Esophagus (tissue), 2 donors: ENCODE measurements at regions not wholly inside any gene's neighbourhood (a gene's known extent, or its start where the extent isn't known, plus 50 kb on each side); places are given as distances from the start of the nearest gene placed in this dataset.

ENCODE experiments used
- H3K27ac ChIP-seq, 2 donors: one replicate each; pipeline ENCODE4 v1.5.1; 2013; ENCODE audit warnings: low read depth in 2 of 2, mild to moderate bottlenecking in 2 of 2, inconsistent platforms in 1 of 2, low read length in 1 of 2, moderate library complexity in 1 of 2
- H3K27me3 ChIP-seq, 2 donors: one replicate each; pipeline ENCODE4 v1.6.1; 2013; ENCODE audit warnings: low read length in 2 of 2, control low read depth in 1 of 2, mild to moderate bottlenecking in 1 of 2; ENCODE audit not compliant: insufficient read depth in 2 of 2, control insufficient read depth in 1 of 2
- H3K36me3 ChIP-seq, 2 donors: one replicate each; pipeline ENCODE4 v1.6.1; 2013; ENCODE audit warnings: low read length in 1 of 2; ENCODE audit not compliant: control insufficient read depth in 2 of 2, insufficient read depth in 2 of 2
- H3K4me1 ChIP-seq, 2 donors: one replicate each; pipeline ENCODE4 v1.6.1; 2013; ENCODE audit warnings: low read length in 1 of 2; ENCODE audit not compliant: control insufficient read depth in 2 of 2, insufficient read depth in 2 of 2
- H3K4me3 ChIP-seq, 2 donors: one replicate each; pipeline ENCODE4 v1.5.1; 2013; ENCODE audit warnings: low read length in 2 of 2, mild to moderate bottlenecking in 2 of 2, low read depth in 1 of 2, moderate library complexity in 1 of 2
- H3K9me3 ChIP-seq, 2 donors: one replicate each; pipeline ENCODE4 v1.6.1; 2013; ENCODE audit warnings: mild to moderate bottlenecking in 2 of 2, low read depth in 1 of 2, low read length in 1 of 2, moderate library complexity in 1 of 2; ENCODE audit not compliant: control insufficient read depth in 2 of 2, insufficient read depth in 1 of 2
- WGBS, 2 donors: extraction: QIAGEN DNeasy Blood & Tissue Kit; methylation state at CpG; one replicate each; pipeline ENCODE4 v1.1.7; 2013; 5-methylcytosine and 5-hydroxymethylcytosine counted together
- donor health status: healthy with polysubstance abuse.
- donor health status: Bipolar disorder and iron deficiency.

DNA sequence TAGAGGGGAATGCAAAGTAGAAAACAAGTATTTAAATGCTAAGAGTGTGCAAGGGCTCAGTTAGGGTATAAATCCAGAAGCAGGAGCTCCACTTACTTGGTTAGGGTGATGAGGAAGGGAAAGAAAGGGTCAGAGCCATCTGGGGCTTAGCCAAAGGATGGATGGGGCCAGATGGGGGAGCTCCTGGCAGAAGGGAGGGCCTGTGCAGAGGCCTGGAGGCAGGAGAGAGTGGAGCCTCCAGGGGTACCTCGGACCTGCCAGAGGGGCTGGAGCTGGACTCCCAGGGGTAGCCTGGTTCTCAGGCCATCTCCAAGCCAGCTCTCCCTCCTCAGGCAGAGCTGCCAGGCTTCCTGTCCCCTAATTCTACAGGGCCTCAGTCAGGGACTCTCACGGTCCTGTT, 506.3 kb downstream of the SHQ1 start:
- Histone ChIP-seq H3K27ac (no peak overlapping the region), H3K4me1 (peaks cover 7 to 17% of the 10 kb centered on the region in 2 donors), H3K36me3 (no peaks in the 10 kb centered on the region), H3K9me3 (peaks cover 0 to 5% of the 10 kb centered on the region in 2 donors), H3K27me3 (no peaks in the 10 kb centered on the region), H3K4me3 (no peak overlapping the region)
- 38 to 79% methylated on average over 2 of the region's 2 CpGs for WGBS, 2 donors

DNA sequence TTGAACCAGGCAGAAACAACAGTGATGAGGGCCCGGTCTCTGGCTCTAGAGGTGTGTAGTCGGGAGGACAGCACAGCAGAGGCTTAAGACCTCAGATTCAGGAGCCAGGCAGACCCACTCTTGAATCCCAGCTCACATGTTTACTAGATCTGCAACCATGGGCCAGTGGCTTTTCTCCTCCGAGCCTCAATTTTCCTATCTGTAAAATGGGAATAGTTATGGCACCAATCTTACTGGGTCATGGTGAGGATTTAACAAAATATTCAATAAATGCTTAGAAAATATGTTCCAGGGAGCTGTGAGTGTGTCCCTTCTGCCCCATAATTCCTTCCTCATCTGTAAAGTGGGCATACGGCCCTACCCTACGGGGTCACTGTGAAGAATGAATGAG, 506.9 kb downstream of the SHQ1 start:
- WGBS, 2 donors, result 95 to 97% methylated on average over 5 of the region's 5 CpGs
- Histone ChIP-seq H3K27me3 (no peaks in the 10 kb centered on the region), H3K4me3 (no peak overlapping the region), H3K4me1 (peaks cover 7 to 20% of the 10 kb centered on the region in 2 donors), H3K27ac (no peak overlapping the region), H3K9me3 (peaks cover 0 to 5% of the 10 kb centered on the region in 2 donors), H3K36me3 (no peaks in the 10 kb centered on the region)

DNA sequence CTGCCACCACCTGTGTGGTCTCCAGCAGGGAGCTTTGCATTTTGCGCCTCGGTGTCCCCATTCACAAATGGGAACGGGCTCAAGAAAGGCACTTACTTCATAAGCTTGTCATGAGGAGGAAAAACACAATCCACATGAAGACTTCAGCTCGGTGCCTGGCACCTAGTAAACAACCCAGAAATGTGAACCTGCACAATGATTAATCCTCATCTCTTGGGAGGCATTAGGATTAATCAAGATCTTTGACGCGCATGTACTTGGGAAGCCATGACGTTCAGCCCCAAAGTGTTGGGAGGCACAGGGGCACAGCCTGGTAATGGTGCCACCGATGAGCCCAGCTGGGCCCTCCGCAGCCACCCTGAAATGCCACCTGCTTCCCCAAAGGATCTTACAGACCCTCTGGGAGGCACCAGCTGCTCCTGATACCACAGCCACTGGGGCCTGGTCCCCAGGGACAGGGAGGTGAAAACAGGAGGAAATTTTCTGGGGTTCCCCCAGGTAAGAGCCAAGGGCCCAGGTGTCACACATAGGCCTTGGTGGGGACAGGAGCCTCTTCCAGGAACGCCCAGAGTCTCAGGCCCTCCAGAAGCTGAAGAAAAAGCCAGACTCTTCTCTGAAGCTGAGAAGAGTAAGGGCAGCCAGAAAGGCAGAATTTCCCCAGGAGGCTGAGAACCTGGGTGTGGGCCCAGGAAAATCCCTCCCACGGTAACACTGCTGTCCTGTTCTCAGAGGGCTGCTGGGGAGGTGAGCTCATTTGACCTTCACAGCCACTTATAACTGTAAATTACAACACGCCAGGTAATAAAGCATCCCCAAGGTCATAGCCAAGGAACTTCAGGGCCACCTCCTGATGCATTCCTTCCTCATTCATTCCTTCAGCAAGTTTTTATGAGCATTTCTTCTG, 507.5 kb downstream of the SHQ1 start:
- Histone ChIP-seq H3K27me3 (no peaks in the 10 kb centered on the region), H3K27ac (no peak overlapping the region), H3K4me1 (peaks cover 7 to 20% of the 10 kb centered on the region in 2 donors), H3K36me3 (no peaks in the 10 kb centered on the region), H3K4me3 (no peak overlapping the region), H3K9me3 (peaks cover 0 to 5% of the 10 kb centered on the region in 2 donors)
- 84 to 87% methylated on average over 12 of the region's 12 CpGs for whole genome bisulfite sequencing, 2 donors

GRCh38 chr3:72340056-72340455, 508.2 kb downstream of the SHQ1 start:
- Histone ChIP-seq H3K27me3 (no peaks in the 10 kb centered on the region), H3K4me3 (no peak overlapping the region), H3K36me3 (no peaks in the 10 kb centered on the region), H3K4me1 (peaks cover 10 to 20% of the 10 kb centered on the region in 2 donors), H3K9me3 (peaks cover 0 to 5% of the 10 kb centered on the region in 2 donors), H3K27ac (no peak overlapping the region)
- WGBS, 2 donors, result 83% methylated on average over 9 of the region's 9 CpGs

- peak overlapping the region; percentile 47 to 84 for H3K27ac ChIP-seq
- H3K9me3 ChIP-seq, result peaks cover 0 to 5% of the 10 kb centered on the region in 2 donors
- peaks cover 10 to 20% of the 10 kb centered on the region in 2 donors for H3K4me1 ChIP-seq
- H3K4me3 ChIP-seq, result no peak overlapping the region
- no peaks in the 10 kb centered on the region for H3K36me3 ChIP-seq
- WGBS, 2 donors, result 71 to 75% methylated on average over 3 to 4 of the region's 4 CpGs
- H3K27me3 ChIP-seq, result no peaks in the 10 kb centered on the region
Observed at GRCh38 chr3:72339670-72340030, 508.6 kb downstream of the SHQ1 start.

- 53 to 67% methylated on average over 11 of the region's 11 CpGs for WGBS, 2 donors
Observed at GRCh38 chr3:72338942-72339669, 509.1 kb downstream of the SHQ1 start.

DNA sequence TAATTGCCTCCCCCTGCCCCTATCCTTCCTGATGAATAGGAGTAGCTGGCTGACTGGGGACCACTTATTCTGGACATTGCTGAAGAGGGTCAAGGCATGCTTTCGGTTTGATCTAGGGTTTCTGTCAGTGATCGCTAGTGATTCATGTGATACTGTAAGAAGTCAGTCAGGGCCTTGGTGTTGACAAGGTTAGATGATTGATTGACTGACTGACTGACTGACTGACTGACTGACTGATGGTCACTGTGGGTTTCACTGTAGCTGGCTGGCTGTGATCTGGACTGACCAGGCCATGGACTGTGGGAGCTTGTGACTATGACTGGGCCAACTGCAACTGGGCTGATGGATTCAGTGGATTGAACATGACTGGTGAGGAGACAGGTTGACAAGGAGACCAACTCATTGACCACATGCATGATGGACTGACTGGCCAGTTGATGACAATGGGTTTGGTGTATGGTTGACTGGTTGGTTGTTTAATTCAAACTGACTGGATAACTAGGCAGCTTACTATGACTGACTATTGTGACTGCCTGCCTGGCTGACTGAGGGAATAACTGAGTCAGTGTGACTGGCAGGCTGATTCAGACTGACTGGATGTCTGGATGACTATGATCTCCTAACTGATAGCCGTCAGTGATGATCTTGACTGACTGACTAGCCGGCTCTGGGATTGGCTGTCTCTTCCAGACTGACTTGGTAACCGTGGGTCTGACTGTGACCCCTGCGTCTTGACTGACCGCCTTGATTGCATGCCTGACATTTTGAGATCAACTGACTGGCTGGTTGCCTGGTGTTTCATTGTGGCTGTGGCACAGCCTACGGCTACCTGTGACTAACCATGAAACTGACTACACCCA, 509.9 kb downstream of the SHQ1 start:
- Histone ChIP-seq H3K27me3 (no peaks in the 10 kb centered on the region), H3K27ac (peak overlapping the region; percentile 47 to 84), H3K9me3 (peaks cover 0 to 5% of the 10 kb centered on the region in 2 donors), H3K4me3 (no peak overlapping the region), H3K4me1 (peaks cover 10 to 20% of the 10 kb centered on the region in 2 donors), H3K36me3 (no peaks in the 10 kb centered on the region)
- WGBS, 2 donors, result 68 to 79% methylated on average over 8 of the region's 8 CpGs

More at GRCh38 chr3:72338942-72339669, 509.1 kb downstream of the SHQ1 start:
- Histone ChIP-seq H3K27me3 (no peaks in the 10 kb centered on the region), H3K9me3 (peaks cover 0 to 5% of the 10 kb centered on the region in 2 donors), H3K36me3 (no peaks in the 10 kb centered on the region), H3K4me1 (peaks cover 10 to 20% of the 10 kb centered on the region in 2 donors), H3K27ac (peak overlapping the region; percentile 47 to 84), H3K4me3 (no peak overlapping the region)

DNA sequence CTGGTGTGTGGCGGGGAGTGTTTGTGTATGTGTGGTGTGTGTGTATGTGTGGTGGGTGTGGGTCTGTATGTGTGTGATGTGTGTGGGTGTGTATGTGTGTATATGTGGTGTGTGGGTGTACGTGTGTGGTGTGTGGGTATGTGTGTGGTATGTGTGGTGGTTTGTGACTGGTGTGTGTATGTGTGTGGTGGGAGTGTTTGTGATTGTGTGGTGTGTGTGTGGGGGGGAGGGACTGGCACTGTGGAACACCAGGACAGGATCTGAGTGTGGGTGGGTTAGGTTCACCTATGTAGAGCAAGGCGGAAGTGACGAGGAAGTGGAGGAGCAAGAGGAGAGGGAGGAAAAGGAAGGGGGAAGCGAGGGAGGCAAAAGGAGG, 510.8 kb downstream of the SHQ1 start:
- WGBS, 2 donors, result 86 to 87% methylated on average over 5 of the region's 5 CpGs
- H3K4me3 ChIP-seq, result no peak overlapping the region
- no peaks in the 10 kb centered on the region for H3K27me3 ChIP-seq
- H3K36me3 ChIP-seq, result no peaks in the 10 kb centered on the region
- H3K4me1 ChIP-seq, result peaks cover 10 to 20% of the 10 kb centered on the region in 2 donors
- H3K27ac ChIP-seq, result peak overlapping the region in 1 of 2 donors; percentile 29
- peaks cover 0 to 5% of the 10 kb centered on the region in 2 donors for H3K9me3 ChIP-seq
